Suprapubic skin (tissue), 4 donors: ENCODE measurements at regions not wholly inside any gene's neighbourhood (a gene's known extent, or its start where the extent isn't known, plus 50 kb on each side); places are given as distances from the start of the nearest gene placed in this dataset.

ENCODE experiments used
- CTCF ChIP-seq, 2 donors: fragments of 200-600 bp in 1 of 2; fragments of 450-650 bp in 1 of 2; sonication (generic) in 1 of 2; IDR thresholded peaks; one replicate each; pipeline ENCODE4 v1.5.1; 2016 to 2019; ENCODE audit warnings: antibody characterized with exemption in 2 of 2, mild to moderate bottlenecking in 1 of 2, moderate library complexity in 1 of 2
- POLR2A ChIP-seq, 2 donors: fragments of 450-650 bp; IDR thresholded peaks; one replicate each; pipeline ENCODE4 v1.6.1; 2017; ENCODE audit warnings: antibody characterized with exemption in 2 of 2, mild to moderate bottlenecking in 2 of 2, moderate library complexity in 2 of 2
- POLR2AphosphoS5 ChIP-seq, 3 donors: sonication (generic); formaldehyde crosslinking; IDR thresholded peaks; one replicate each; pipeline ENCODE4 v1.6.1; 2017; ENCODE audit warnings: antibody characterized with exemption in 3 of 3

- TF ChIP-seq POLR2A (IDR thresholded peaks at IDR 0.05) (no peak), POLR2AphosphoS5 (IDR thresholded peaks at IDR 0.05) (no peak), CTCF (IDR thresholded peaks at IDR 0.05) (no peak)
These were observed 109.0 kb upstream of the KCNJ3 start for GRCh38 chr2:154589514-154589913.
